Esophagus squamous epithelium (tissue), 4 donors: ENCODE measurements at regions not wholly inside any gene's neighbourhood (a gene's known extent, or its start where the extent isn't known, plus 50 kb on each side); places are given as distances from the start of the nearest gene placed in this dataset.

ENCODE experiments used
- POLR2A ChIP-seq, 4 donors: fragments of 450-650 bp; IDR thresholded peaks; one replicate each; pipeline ENCODE4 v1.6.1; 2017; ENCODE audit warnings: antibody characterized with exemption in 4 of 4, mild to moderate bottlenecking in 4 of 4, moderate library complexity in 3 of 4
- TF ChIP-seq, protein P1 (sequence below), 6 experiments: fragments of 450-650 bp in 4 of 6; fragments of 200-600 bp in 2 of 6; sonication (generic) in 2 of 6; IDR thresholded peaks; one replicate each; pipeline ENCODE4 v1.5.1; 2016 to 2019; ENCODE audit warnings: antibody characterized with exemption in 6 of 6, mild to moderate bottlenecking in 4 of 6, moderate library complexity in 4 of 6

DNA sequence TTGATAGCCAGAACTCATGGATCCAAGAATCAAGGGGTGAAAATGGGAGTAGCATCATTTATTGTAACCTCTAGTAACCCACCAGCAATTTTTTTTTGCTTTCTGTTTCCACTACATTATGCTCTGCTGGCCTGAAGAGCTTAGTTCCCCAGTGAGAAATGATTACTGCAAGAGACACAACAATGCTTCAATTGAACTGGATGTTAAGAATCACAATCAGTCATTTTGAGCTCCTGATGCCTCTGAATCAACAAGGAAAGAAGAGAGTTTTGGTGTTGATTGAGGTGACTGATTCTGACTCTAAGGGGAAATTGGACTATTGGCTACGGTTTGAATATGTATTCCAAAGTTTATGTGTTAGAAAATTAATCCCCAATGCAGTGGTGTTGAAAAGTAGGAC, 1084.4 kb downstream of the SLITRK1 start:
- TF ChIP-seq, protein P1, sequence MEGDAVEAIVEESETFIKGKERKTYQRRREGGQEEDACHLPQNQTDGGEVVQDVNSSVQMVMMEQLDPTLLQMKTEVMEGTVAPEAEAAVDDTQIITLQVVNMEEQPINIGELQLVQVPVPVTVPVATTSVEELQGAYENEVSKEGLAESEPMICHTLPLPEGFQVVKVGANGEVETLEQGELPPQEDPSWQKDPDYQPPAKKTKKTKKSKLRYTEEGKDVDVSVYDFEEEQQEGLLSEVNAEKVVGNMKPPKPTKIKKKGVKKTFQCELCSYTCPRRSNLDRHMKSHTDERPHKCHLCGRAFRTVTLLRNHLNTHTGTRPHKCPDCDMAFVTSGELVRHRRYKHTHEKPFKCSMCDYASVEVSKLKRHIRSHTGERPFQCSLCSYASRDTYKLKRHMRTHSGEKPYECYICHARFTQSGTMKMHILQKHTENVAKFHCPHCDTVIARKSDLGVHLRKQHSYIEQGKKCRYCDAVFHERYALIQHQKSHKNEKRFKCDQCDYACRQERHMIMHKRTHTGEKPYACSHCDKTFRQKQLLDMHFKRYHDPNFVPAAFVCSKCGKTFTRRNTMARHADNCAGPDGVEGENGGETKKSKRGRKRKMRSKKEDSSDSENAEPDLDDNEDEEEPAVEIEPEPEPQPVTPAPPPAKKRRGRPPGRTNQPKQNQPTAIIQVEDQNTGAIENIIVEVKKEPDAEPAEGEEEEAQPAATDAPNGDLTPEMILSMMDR (IDR thresholded peaks at IDR 0.05): no peak
- TF ChIP-seq POLR2A (IDR thresholded peaks at IDR 0.05): no peak
